HTR-8/SVneo (cell line): ENCODE measurements at regions not wholly inside any gene's neighbourhood (a gene's known extent, or its start where the extent isn't known, plus 50 kb on each side); places are given as distances from the start of the nearest gene placed in this dataset.

Experiments used
- DNase-seq: peaks from one replicate; pipeline ENCODE4 v3.0.0; 2011; ENCODE audit warnings: low spot score, mixed read lengths; ENCODE audit not compliant: insufficient read length
- FAIRE-seq: peaks from 2 replicates; lab custom pipeline; 2011; peaks lifted over from hg19 to GRCh38; lab: Jason Lieb, UNC

GRCh38 chr18:61123309-61123708 is 209.9 kb upstream of the CDH20 start:
- FAIRE-seq (no peak), DNase-seq (no peak)

- DNase-seq (no peak), FAIRE-seq (no peak)
These were observed 205.3 kb upstream of the CDH20 start for GRCh38 chr18:61127714-61128467.

- FAIRE-seq, result no peak
These were observed 204.2 kb upstream of the CDH20 start for GRCh38 chr18:61129001-61129400.

GRCh38 chr18:61132031-61132430 is 201.2 kb upstream of the CDH20 start:
- no peak for DNase-seq
- no peak for FAIRE-seq

More at GRCh38 chr18:61129001-61129400, 204.2 kb upstream of the CDH20 start:
- DNase-seq, result no peak

- DNase-seq, result no peak
- FAIRE-seq, result no peak
These were observed 199.4 kb upstream of the CDH20 start for GRCh38 chr18:61133783-61134182.

- DNase-seq (no peak), FAIRE-seq (no peak)
These were observed 196.4 kb upstream of the CDH20 start for GRCh38 chr18:61136711-61137251.

- DNase-seq (no peak), FAIRE-seq (no peak)
These were observed 191.5 kb upstream of the CDH20 start for GRCh38 chr18:61141691-61142090.

GRCh38 chr18:61148322-61148721 is 184.9 kb upstream of the CDH20 start:
- DNase-seq (no peak), FAIRE-seq (no peak)

- DNase-seq (no peak), FAIRE-seq (no peak)
These were observed 183.4 kb upstream of the CDH20 start for GRCh38 chr18:61149786-61150185.

- DNase-seq (no peak), FAIRE-seq (no peak)
These were observed 179.7 kb upstream of the CDH20 start for GRCh38 chr18:61153571-61153970.

- FAIRE-seq (no peak), DNase-seq (no peak)
These were observed 178.4 kb upstream of the CDH20 start for GRCh38 chr18:61154866-61155265.

- DNase-seq (no peak), FAIRE-seq (no peak)
These were observed 177.6 kb upstream of the CDH20 start for GRCh38 chr18:61155586-61155985.

GRCh38 chr18:61157451-61157850 is 175.8 kb upstream of the CDH20 start:
- no peak for FAIRE-seq

GRCh38 chr18:61159246-61159645 is 174.0 kb upstream of the CDH20 start:
- FAIRE-seq (no peak), DNase-seq (no peak)

More at GRCh38 chr18:61157451-61157850, 175.8 kb upstream of the CDH20 start:
- no peak for DNase-seq

GRCh38 chr18:61164321-61164720 is 168.9 kb upstream of the CDH20 start:
- no peak for DNase-seq
- FAIRE-seq, result no peak

- FAIRE-seq, result no peak
- DNase-seq, result no peak
These were observed 165.3 kb upstream of the CDH20 start for GRCh38 chr18:61167902-61168301.

GRCh38 chr18:61169386-61169785 is 163.8 kb upstream of the CDH20 start:
- no peak for DNase-seq
- no peak for FAIRE-seq

- FAIRE-seq (no peak), DNase-seq (no peak)
These were observed 160.6 kb upstream of the CDH20 start for GRCh38 chr18:61172624-61173023.

- DNase-seq, result no peak
These were observed 159.7 kb upstream of the CDH20 start for GRCh38 chr18:61173554-61173953.

GRCh38 chr18:61183798-61184197 is 149.4 kb upstream of the CDH20 start:
- DNase-seq (no peak), FAIRE-seq (no peak)

More at GRCh38 chr18:61173554-61173953, 159.7 kb upstream of the CDH20 start:
- no peak for FAIRE-seq

GRCh38 chr18:61187971-61188370 is 145.3 kb upstream of the CDH20 start:
- FAIRE-seq, result no peak
- DNase-seq, result no peak

GRCh38 chr18:61189376-61189775 is 143.9 kb upstream of the CDH20 start:
- no peak for FAIRE-seq

More at GRCh38 chr18:61189376-61189775, 143.9 kb upstream of the CDH20 start:
- DNase-seq, result no peak
